NCI-H460 (cell line): ENCODE measurements at regions not wholly inside any gene's neighbourhood (a gene's known extent, or its start where the extent isn't known, plus 50 kb on each side); places are given as distances from the start of the nearest gene placed in this dataset.
"Not testable (repeated sequence)": the region's sequence is repeated elsewhere in the genome, so short reads cannot be mapped to it uniquely, and the experiment has no call there.

ENCODE experiments used
- DNase-seq: peaks from one replicate; pipeline ENCODE4 v3.0.0-alpha.2; 2016; ENCODE audit warnings: low read depth; ENCODE audit errors: extremely low read depth

DNA sequence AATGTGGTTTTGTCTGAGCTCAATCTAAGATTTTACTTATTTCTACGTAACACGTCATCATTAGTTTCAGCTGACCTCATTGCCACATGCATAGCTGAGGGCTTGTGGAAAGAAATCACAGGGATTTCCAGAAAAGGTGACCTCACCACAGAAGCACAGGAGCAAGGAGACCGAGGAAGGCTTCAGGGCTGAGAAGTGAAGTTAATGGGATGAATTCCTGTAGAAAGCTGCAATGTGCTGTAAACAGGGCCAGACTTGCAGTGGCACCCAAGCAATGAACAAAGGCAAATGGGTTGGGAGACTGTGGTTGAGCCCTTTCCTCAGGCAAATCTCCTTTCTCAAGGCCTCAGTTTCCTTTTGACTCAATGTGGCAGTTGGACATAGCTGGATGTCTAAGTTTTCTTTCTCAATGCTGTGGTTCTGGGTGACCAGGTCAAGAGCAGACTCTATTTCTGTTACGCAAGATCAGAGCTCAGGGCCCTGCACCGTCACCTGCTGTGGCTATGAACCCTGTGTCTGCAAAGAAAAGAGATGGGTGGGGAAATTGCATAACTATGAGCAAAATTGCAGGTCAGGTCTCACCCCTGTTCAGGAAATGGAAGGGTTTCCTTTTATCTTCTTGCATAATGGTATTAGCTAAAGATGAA lies 252.2 kb upstream of the TBL1XR1 start:
- DNase-seq: no peak

DNA sequence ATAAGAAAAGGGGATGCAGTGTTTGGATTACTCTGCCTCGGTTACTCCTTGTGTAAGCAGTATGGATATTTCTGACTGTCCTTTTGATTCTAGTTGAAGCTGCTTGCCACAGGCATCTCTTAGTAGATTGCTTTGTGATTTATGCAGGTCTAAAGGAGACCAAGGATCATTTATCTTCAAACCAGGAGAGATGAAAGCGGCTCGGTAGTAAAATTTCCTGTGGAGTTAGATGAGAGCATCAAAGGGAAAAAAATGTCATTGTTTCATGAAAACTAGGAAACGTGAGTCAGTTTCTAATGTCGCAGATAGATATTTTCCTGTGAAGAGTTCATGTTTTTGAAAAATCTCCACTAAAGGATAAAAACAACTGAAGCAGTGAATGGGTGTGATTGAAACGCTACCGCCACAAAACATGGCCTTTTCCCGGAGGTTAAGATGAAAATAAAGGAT lies 254.0 kb upstream of the TBL1XR1 start:
- no peak for DNase-seq

DNA sequence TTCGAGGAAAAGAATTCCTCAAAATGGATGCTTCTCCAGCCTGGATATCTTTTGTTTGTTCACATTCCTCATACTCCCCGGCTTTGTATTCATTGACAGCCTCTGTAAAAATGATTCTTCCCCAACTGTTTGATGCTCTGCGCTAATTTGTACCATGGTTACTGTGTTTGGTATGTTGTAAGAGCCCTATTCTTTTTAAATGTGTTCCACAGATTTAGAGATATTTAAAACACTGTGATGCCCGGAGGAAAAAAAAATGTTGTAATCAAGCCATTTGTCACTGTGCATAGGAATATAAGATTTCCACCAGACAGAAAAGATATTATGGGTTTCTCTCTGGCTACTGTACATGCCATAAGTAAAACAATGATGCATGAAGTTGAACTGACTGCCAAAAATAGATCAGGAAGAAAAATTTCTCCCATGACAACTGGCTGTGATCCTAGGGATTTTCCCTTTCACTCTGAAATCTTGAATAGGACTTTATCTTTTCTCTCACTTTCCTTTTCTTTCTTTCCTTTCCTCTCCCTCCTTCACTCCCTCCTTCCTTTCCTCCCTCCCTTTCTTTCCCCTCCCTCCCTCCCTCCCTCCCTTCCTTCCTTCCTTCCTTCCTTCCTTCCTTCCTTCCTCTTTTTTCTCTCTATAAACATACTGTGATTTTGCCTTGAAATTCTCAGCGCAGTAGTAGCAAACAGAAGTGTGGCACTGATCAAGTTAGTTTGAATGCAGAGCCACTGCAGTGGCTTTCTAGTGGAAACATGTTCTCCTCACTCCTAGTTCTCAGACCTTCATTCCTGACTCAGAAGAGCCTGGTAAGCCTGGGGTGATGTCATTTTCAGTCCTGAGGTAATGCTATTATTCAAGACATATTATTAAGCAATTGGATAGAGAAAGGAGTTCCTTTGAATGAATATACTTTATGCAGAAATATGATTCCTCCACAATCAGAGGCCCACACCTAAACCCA lies 254.9 kb upstream of the TBL1XR1 start:
- DNase-seq: no peak

DNA sequence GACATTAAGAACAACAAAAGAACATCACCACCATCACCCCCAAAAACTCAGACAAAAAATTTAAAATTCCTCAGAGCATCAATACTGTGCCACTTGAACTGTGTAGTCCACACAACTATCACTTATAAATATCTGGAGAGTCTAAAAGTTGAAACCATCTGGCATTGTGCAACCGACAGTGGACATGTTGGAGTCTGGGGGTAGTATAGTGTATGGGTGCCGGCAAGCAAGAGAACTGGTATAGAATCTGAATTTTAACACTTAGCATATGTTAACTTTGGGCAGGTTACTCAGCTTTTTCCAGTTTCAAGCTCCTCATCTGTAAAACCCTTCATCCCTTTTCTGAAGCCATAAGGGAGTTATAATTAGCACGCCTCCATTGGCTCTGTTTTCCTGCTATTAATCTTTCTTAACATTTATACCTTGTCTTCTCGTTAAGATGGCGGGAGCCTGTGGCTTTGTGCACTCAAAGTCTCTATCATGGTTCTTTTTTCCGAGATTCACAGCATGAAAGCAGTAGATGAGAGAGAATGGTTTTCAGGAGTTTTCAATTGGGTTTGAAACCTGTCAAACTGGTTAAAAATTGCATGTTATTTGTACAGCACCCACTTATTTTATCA lies 255.7 kb upstream of the TBL1XR1 start:
- no peak for DNase-seq

DNA sequence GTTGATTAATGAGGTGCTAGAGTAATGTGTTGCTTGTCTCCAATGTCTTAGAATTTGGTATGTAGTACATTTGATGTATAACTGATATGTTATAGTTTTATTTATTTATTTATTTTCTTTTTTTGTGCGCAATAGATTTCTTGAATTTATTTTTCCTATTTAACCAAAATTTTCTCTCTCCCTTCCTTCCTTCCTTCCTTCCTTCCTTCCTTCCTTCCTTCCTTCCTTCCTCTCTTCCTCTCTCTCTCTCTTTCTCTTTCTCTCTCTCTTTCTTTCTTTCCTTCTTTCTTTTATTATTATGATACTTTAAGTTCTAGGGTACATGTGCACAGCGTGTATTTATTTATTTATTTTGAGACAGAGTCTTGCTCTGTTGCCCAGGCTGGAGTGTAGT lies 256.2 kb upstream of the TBL1XR1 start:
- DNase-seq: no peak

DNA sequence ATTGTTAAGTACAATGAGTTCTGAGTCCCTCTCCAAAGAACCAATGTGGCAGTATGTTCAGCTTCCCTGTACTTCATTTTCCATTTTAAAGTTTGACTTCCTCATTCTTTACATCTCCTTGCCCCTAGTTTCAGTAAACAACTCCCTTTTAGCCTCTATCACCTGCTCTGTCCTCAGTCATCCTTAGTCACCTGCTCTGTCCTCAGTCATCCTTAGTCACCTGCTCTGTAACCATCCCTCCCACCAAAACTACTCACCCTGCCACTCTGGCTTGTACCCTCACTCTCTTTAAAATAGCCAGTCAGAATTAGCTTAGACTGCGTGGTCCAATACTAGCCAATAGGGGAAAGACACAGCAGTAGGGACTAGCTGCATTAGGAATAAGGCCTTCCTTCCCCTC lies 259.9 kb upstream of the TBL1XR1 start:
- not testable (repeated sequence) for DNase-seq

DNA sequence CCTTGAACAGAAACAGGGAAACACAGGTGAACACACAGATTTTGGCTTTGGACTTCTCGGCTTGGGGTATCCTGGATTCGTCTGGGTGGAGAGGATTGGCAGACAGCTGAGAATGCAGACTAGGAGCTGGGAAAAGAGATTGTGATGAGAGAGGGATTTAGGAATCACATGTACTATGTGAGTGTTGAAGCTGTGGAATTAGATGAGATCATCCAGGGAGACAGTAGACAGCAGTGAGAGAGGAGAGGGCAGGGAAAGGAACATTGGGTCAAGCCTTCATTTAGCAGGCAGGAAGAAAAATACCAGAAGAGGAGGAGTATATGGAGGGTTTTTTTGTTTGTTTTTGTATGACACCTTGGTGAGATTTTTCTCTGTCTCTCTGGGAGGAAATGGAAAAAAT lies 262.1 kb upstream of the TBL1XR1 start:
- no peak for DNase-seq

DNA sequence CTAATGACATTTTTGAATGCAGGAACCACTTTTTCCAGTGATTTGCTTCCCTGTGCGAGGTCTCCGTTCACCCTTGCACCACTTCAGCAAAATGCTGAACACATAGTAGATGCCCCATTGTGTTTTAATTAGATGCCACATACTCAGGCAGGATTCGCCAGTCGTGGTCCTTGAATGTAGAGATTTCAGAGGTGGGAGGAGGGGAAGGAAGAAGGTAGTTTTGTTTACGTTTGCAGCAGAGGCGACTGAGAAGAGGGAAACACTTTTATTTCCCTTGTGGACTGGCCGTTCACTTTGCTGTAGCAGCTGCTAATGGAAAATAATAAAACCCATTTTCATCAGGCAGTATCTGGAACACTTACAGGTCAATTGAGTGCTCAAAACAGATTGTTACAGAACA lies 262.8 kb upstream of the TBL1XR1 start:
- DNase-seq: no peak

DNA sequence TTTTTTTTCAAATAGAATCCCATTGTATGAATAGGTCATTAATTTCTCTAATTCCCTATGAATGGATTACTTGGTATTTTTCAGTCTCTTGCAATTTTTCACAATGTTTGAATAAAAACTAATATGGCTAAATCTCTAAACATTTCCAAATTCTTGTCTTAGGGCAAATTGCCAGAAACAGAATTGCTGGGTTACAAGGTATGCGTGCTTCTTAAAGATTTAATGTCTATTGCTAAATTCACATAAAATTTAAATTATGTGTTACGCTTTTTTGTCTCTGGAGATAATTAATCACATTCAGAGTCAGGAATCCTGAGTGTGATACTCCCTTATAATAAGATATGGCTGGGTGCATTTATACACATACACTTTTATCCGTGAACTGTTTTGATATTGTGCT lies 264.5 kb upstream of the TBL1XR1 start:
- no peak for DNase-seq

DNA sequence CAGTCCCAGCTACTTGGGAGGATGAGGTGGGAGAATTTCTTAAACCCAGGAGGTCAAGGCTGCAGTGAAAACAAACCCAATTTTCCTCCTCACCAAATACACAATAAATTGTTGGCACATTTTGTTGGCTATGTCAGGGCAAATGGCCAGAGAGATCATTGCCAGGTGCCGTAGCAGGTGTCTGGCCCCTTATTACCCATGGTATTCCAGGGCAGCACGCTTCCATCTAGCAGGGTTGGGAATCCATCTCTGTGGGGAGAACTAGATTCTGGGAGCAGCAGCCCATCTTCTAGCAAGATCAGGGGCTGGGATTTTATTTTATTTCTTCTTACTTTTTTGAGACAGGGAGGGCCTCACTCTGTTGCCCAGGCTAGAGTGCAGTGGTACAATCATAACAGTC lies 266.1 kb upstream of the TBL1XR1 start:
- not testable (repeated sequence) for DNase-seq

DNA sequence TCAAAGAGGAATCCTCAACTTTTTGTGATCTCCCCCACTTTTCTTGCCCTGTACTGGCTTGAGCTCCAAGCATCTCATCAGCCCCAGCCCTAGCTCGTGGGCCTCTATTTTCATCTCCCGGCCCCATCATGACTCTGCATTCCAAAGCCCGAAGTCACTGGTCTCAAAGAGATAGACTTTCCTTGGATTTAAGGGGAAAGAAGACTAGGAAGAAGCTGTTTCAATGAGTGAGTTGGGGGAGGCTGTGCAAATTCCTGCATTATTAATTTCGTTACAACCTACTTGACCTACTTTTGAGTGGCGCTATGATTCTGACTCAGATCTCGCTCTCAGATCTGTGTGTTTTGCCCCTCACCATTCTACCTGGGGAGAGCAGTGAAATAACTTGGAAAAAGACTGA lies 266.6 kb upstream of the TBL1XR1 start:
- DNase-seq: no peak

DNA sequence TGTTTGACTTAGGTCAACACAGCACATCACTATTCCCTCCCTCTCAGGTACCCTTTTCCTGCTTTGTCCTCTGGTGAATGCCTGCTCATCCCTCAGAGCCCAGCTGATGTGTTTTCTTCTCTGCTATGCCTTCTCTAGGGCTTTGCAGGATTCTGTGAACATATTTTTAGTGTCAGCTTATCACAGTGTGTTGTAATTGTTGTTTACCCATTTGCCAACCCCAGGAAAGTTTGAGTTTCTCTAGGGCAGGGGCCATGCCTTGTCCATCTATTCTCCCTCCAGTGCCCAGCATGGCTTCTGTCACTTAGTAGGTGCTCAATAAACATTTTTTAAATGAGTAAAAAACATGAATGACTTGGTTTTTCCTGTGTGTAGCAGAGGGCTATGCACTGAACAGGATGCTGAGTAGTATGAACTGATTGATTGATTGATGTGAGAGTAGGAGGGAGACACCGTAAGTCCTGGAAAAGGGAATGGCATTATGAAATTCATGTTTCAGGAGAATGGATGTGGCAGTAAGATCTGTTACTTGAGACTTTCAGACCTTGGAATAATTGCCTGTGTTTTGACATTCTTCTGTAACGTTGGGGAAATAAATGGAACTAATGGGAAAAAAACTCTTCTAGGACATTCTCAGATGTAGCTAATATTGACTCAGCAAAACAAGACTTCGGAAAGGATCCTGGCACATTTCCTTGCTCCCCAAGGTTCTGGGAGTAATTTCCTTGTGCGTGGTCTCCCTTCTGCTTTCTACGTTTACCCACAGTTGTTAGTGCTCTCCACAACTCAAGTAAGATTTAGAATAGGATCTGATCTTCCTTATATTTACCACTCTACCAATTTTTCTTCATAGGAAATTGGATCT lies 267.3 kb upstream of the TBL1XR1 start:
- DNase-seq: no peak

DNA sequence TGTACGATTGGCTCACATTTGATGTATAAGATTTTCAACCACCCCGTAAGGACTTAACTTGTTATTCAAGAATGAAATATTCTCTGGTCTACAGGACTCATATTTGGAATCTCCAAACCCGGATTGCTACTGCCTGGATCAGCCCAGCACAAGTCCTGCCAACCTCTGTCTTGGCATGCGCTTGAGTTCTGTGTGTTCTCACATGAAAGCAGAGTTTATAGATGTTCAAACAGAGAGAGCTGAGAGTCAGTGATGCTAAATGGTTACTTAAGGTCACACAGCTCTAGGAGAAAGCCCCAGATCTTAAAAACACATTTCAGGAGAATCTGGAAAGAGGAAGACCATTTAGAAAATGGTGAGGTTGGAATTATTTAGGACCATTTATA lies 268.0 kb upstream of the TBL1XR1 start:
- DNase-seq: no peak

DNA sequence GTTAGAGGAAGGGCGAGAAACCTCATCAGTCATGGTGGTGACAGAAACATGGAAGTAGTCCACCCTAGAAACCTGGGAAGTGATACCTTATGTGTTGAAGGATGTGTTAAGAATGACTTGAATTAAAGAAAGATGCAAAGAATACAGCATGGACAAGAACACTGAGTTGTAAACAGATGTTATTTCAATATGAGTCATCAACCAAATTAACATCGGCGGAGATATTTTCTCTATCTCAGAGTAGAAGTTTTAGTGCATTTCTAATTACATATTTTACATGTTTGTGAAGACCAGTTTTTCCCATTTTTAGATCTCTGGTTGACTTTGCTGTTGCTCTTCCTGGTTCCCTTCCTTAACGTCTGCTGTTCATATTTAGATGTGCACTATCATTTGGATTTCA lies 268.8 kb upstream of the TBL1XR1 start:
- DNase-seq: no peak

DNA sequence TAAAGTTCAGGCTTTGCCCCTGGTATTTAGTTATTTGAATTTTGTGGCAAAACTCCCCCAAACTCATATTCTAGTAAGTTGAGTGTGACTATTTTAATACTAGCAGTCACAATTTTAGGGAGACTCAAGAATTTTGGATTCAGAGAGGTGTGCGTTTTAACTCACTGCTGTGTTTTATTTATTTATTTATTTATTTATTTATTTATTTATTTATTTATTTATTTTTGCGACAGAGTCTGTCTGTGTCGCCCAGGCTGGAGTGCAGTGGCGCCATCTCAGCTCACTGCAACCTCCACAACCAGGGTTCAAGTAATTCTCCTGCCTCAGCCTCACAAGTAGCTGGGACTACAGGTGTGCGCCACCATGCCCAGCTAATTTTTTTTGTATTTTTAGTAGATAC lies 269.3 kb upstream of the TBL1XR1 start:
- DNase-seq: not testable (repeated sequence)

DNA sequence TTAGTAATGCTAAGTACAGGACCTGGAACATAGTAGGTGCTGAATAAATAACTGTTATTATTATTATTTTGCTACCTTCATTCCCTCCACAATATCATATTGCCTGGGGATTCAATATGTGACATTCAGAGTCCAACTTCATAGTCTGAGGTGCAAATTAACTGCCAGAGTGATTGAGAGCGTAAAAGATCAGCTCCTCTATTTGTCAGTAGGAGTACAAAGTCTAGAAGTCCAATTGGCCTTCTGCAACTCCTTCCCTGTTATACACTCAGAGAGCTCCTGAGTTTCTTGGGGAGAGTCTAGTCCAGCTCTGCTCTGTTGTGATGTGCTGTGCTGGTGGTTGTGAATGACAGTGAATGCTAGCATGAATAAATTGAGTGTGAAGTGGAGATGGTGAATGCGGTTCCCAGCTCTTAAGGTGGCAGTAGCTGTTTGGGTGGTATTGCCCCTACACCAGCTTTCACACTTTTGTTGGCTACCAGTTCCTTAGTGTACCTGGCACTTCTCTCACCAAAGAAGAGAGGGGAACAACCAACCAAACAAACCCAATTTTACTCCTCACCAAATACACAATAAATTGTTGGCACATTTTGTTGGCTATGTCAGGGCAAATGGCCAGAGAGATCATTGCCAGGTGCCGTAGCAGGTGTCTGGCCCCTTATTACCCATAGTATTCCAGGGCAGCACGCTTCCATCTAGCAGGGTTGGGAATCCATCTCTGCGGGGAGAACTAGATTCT lies 270.1 kb upstream of the TBL1XR1 start:
- DNase-seq: no peak

DNA sequence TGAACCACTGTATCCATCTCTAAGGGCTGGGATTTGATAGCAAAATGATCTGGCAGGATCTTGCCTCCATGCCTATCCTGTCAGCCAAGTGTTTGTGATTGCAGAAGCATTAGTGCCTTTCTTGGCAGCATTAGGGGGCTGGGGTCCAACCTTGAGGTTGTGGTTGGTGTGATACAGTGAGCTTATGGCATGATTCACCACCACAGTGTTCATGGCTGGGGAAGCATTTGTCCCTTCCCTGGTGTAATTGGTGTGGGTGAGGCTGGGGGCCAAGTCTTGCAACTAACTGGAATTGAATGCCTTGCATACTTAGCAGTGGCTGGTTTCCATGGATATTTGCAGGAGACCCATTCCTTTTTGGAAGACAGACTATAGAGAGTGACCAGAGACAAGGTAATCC lies 271.0 kb upstream of the TBL1XR1 start:
- DNase-seq: no peak

DNA sequence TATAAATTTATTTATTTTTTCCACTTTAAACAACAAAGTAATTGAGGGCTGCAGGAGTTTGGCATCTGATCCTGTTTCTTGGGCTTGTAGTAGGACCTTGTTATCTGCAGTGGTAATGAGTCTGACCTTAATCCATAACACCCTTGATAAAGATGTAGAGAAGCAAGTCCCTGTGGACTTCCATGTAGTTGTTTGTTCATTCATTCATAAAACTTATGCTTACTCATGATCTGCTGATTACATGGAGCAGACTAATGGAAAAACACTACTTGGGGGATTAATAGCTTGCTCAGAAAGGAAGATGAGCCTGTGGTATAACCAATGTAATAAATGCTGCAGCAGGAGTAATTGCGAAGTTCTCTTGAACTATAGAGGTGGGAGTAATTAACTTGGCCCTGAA lies 271.5 kb upstream of the TBL1XR1 start:
- no peak for DNase-seq

DNA sequence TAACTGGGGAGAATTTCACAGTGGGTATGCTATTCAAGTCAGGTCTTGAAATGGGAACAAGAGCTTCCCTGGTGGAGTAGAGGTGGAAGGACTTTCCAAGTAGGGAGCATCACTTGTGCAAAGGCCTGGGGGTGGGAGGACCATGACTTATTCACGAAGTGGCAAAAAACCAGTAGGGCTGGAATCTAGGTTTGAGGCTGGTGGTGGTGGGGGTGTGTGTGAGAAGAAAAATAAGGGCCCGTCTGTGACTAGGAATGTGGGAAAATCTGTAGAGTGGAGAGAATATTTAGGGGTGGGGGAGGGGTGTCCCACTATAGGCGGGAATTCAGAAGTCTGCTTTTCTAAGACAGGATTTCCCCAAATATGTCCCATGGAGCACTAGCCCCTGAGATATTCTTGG lies 271.9 kb upstream of the TBL1XR1 start:
- DNase-seq: no peak
